ENCODE measurements at regions not wholly inside any gene's neighbourhood (a gene's known extent, or its start where the extent isn't known, plus 50 kb on each side); places are given as distances from the start of the nearest gene placed in this dataset.
"Not testable (repeated sequence)": the region's sequence is repeated elsewhere in the genome, so short reads cannot be mapped to it uniquely, and the experiment has no call there.

GRCh38 chr2:105529258-105529657 lies 130.4 kb upstream of the FHL2 start:
- ATAC-seq; H3K27ac Mint-ChIP-seq; POLR2A ChIA-PET; CTCF ChIA-PET; H3K4me3 Mint-ChIP-seq; H3K9me3 Mint-ChIP-seq (ENCODE audit: insufficient read depth); H3K36me3 Mint-ChIP-seq (ENCODE audit: low read depth); H3K4me1 Mint-ChIP-seq (ENCODE audit: low read depth); DNase-seq: not testable (repeated sequence)
- H3K27me3 Mint-ChIP-seq (ENCODE audit: low read depth) = peaks cover 14% of the 10 kb centered on the region

- CTCF ChIA-PET = no interaction called here
- POLR2A ChIA-PET = no interaction called here
- ATAC-seq (no peak), DNase-seq (no peak)
- H3K36me3 Mint-ChIP-seq (ENCODE audit: low read depth) = no peaks in the 10 kb centered on the region
- no peaks in the 10 kb centered on the region for H3K9me3 Mint-ChIP-seq (ENCODE audit: insufficient read depth)
- no peak overlapping the region for H3K27ac Mint-ChIP-seq
- H3K4me3 Mint-ChIP-seq = no peak overlapping the region
- no peaks in the 10 kb centered on the region for H3K4me1 Mint-ChIP-seq (ENCODE audit: low read depth)
- peaks cover 11% of the 10 kb centered on the region for H3K27me3 Mint-ChIP-seq (ENCODE audit: low read depth)
Measured at GRCh38 chr2:105526000-105526925, 127.4 kb upstream of the FHL2 start.

- Mint-ChIP-seq H3K27me3 (ENCODE audit: low read depth) (peaks cover 11% of the 10 kb centered on the region), H3K36me3 (ENCODE audit: low read depth) (no peaks in the 10 kb centered on the region), H3K4me3 (no peak overlapping the region), H3K4me1 (ENCODE audit: low read depth) (no peaks in the 10 kb centered on the region), H3K9me3 (ENCODE audit: insufficient read depth) (no peaks in the 10 kb centered on the region), H3K27ac (no peak overlapping the region)
- no peak for ATAC-seq
- ChIA-PET CTCF (no interaction called here), POLR2A (no interaction called here)
- no peak for DNase-seq
Measured at GRCh38 chr2:105525201-105525600, 126.3 kb upstream of the FHL2 start.

DNA sequence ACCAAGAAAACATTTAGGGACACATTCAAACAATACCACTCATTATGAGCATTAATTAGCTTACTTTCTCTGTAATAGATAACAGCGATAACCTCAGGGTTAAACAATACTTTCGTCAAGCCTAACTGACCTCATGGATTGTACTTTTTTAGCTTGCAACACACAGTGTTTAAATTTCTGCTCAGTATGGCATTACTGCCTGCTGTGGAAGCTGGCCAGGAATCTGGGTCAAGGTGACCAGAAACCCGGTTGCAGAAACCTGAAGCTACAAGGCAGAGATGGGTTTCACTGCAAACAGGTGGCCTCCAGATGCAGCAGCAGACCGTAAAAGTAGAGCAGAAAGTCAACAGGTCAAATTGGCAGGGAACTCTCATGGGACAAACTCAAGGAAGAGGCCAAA lies 123.8 kb upstream of the FHL2 start:
- no peaks in the 10 kb centered on the region for H3K4me1 Mint-ChIP-seq (ENCODE audit: low read depth)

DNA sequence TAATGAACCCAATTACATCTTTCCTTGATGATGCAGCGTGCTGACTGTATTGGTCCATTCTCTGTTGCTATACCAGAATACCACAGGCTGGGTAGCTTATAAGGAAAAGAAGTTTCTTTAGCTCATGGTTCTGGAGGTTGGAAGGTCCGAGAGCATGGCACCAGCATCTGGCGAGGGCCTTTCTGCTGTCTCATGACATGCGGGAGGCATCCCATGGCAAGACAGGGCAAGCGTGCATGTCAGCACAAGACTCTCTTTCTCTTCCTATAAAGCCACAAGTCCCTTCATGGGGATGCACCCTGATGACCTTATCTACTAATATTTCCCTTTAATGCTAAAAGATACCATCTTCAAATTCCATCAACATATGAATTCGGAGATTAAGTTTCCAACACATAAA lies 122.8 kb upstream of the FHL2 start:
- Mint-ChIP-seq H3K27me3 (ENCODE audit: low read depth) (no peaks in the 10 kb centered on the region), H3K4me3 (no peak overlapping the region), H3K27ac (no peak overlapping the region), H3K9me3 (ENCODE audit: insufficient read depth) (no peaks in the 10 kb centered on the region), H3K4me1 (ENCODE audit: low read depth) (no peaks in the 10 kb centered on the region), H3K36me3 (ENCODE audit: low read depth) (no peaks in the 10 kb centered on the region)
- ATAC-seq (no peak), DNase-seq (no peak)
- CTCF ChIA-PET = interaction anchor here (0.7 to 4.1 kb wide), 10 partner anchors 11 to 177 kb away, joined by 3 to 51 read pairs (median 4); partner anchors contain the start of gene FHL2
- POLR2A ChIA-PET = no interaction called here

More for the DNA sequence above, 123.8 kb upstream of the FHL2 start:
- peaks cover 6% of the 10 kb centered on the region for H3K27me3 Mint-ChIP-seq (ENCODE audit: low read depth)
- H3K9me3 Mint-ChIP-seq (ENCODE audit: insufficient read depth) = no peaks in the 10 kb centered on the region
- DNase-seq (no peak), ATAC-seq (no peak)
- no peaks in the 10 kb centered on the region for H3K36me3 Mint-ChIP-seq (ENCODE audit: low read depth)
- H3K27ac Mint-ChIP-seq = no peak overlapping the region
- CTCF ChIA-PET = interaction anchor here (1.0 to 3.0 kb wide), 2 partner anchors 154 to 160 kb away, joined by 5 to 10 read pairs; no protein-coding TSS in a partner anchor
- no peak overlapping the region for H3K4me3 Mint-ChIP-seq
- POLR2A ChIA-PET = no interaction called here

DNA sequence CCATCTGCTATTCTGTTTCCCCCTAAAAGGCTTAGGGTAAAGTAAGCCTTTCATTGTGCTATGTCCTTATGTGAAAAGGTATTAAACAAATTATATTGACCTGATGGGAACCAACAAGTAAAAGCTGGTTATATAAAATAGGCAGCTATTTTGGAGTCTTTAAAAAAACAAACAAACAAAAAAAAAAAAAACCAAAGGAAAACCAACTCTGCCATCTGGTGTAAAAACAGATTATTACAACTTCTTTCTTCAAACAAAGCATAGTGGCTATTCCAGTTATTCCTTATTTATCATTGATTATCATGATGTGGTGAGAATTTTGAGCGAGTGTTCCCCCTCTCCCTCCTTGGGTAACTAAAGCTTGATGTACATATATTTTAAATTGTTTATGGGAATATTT lies 122.3 kb upstream of the FHL2 start:
- Mint-ChIP-seq H3K27me3 (ENCODE audit: low read depth) (no peaks in the 10 kb centered on the region), H3K9me3 (ENCODE audit: insufficient read depth) (no peaks in the 10 kb centered on the region), H3K4me1 (ENCODE audit: low read depth) (no peaks in the 10 kb centered on the region), H3K36me3 (ENCODE audit: low read depth) (no peaks in the 10 kb centered on the region), H3K27ac (no peak overlapping the region), H3K4me3 (no peak overlapping the region)
- no peak for ATAC-seq
- POLR2A ChIA-PET = no interaction called here
- CTCF ChIA-PET = interaction anchor here (0.7 to 4.1 kb wide), 12 partner anchors 11 to 177 kb away, joined by 3 to 51 read pairs (median 4); partner anchors contain the start of gene FHL2
- no peak for DNase-seq

DNA sequence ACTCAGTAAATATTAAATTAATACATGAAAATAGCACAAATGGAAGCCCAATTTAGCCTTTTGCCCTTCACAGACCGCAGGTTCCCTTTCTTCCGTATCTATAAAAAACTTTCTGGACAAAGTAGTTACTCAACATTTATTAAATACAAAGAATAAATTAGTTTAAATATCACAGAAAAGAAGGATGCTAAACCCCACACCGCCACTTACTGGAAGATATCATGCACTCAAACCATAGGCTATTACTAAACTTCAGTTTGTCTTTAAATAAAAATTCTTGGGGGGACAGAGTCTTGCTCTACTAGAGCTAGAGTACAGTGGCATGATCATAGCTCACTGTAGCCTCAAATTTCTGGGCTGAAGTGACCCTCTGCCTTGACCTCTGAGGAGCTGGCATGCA lies 120.7 kb upstream of the FHL2 start:
- POLR2A ChIA-PET = no interaction called here
- DNase-seq = no peak
- no peaks in the 10 kb centered on the region for H3K4me1 Mint-ChIP-seq (ENCODE audit: low read depth)

DNA sequence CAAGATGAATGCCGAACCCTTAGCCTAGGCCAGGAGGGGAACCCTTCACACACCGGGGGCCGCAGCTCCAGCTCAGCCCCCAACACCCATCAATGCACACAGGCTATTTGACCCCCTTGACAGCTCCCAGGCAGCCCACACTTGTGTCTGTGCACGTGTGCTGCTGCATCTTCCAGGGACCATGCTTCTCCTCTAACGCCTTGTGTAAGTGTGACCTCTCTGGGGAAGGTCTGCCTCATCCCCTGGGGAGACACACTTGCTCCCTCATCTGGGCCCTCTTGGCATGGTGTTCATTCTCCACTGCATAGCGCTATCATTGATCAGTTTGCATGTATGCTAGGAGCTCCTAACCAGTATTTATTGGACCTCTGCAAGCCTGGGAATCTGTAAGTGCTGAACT lies 120.0 kb upstream of the FHL2 start:
- Mint-ChIP-seq H3K4me1 (ENCODE audit: low read depth) (no peaks in the 10 kb centered on the region), H3K9me3 (ENCODE audit: insufficient read depth) (no peaks in the 10 kb centered on the region), H3K27me3 (ENCODE audit: low read depth) (peaks cover 7% of the 10 kb centered on the region), H3K27ac (no peak overlapping the region), H3K4me3 (no peak overlapping the region), H3K36me3 (ENCODE audit: low read depth) (no peaks in the 10 kb centered on the region)
- CTCF ChIA-PET = interaction anchor here (4.1 kb wide), 1 partner anchor 151 kb away, joined by 51 read pairs; no protein-coding TSS in a partner anchor
- POLR2A ChIA-PET = no interaction called here
- DNase-seq (no peak), ATAC-seq (no peak)

More for the DNA sequence above, 120.7 kb upstream of the FHL2 start:
- Mint-ChIP-seq H3K27ac (no peak overlapping the region), H3K27me3 (ENCODE audit: low read depth) (peaks cover 4% of the 10 kb centered on the region), H3K9me3 (ENCODE audit: insufficient read depth) (no peaks in the 10 kb centered on the region), H3K4me3 (no peak overlapping the region), H3K36me3 (ENCODE audit: low read depth) (no peaks in the 10 kb centered on the region)
- ATAC-seq = no peak
- CTCF ChIA-PET = interaction anchor here (1.1 to 4.1 kb wide), 3 partner anchors 147 to 157 kb away, joined by 3 to 51 read pairs (median 10); no protein-coding TSS in a partner anchor

DNA sequence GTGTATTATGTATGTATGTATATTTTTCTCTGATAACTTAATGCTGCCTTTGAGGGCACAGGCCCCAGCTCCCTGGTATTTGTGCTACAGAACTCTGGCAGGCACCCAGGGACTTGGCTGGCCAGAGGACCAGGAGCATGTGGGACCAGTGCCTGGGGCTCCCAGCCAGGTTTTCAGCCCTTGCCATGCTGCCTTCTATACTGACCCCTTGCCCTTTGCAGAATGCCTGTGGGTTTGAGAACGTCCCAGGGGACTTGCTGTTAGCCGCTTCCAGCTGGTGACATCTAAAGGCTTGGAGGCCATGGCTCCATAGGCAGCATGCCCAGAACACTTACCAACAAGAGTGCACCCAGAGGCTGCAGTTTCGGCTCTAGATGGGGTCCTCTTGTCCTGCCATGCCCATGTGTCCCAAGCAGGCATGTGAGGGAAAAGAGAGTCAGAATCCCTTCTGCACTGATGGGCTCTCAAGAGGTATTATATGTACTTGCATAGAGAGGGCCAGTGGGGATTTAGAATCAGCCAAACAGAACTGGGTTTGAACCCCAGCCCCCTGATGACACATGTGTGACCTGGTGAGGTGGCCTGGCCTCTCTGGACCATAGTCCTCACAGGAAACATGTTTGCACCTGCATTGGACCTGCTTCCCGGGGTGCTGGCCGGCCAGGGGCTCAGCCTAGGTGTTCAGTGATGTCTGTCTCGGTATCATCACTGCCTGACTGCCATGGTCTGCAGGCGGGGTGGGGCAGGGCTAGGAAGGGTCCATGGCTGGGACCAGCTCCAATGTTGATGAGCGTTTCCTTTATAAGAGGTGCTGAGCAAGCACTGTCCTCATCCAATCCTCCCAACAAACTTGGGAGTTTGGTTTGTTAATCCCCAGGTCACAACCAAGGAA lies 119.2 kb upstream of the FHL2 start:
- no peak for DNase-seq
- Mint-ChIP-seq H3K27ac (no peak overlapping the region), H3K36me3 (ENCODE audit: low read depth) (no peaks in the 10 kb centered on the region), H3K9me3 (ENCODE audit: insufficient read depth) (no peaks in the 10 kb centered on the region), H3K4me1 (ENCODE audit: low read depth) (no peaks in the 10 kb centered on the region), H3K4me3 (no peak overlapping the region), H3K27me3 (ENCODE audit: low read depth) (peaks cover 11% of the 10 kb centered on the region)
- POLR2A ChIA-PET = no interaction called here
- no peak for ATAC-seq
- CTCF ChIA-PET = interaction anchor here (0.7 to 4.1 kb wide), 4 partner anchors 149 to 173 kb away, joined by 3 to 51 read pairs (median 4); no protein-coding TSS in a partner anchor

GRCh38 chr2:105515581-105516415 lies 116.9 kb upstream of the FHL2 start:
- H3K27ac Mint-ChIP-seq = no peak overlapping the region
- ATAC-seq = no peak
- no peaks in the 10 kb centered on the region for H3K9me3 Mint-ChIP-seq (ENCODE audit: insufficient read depth)
- H3K4me3 Mint-ChIP-seq = no peak overlapping the region
- H3K4me1 Mint-ChIP-seq (ENCODE audit: low read depth) = no peaks in the 10 kb centered on the region
- peaks cover 22% of the 10 kb centered on the region for H3K27me3 Mint-ChIP-seq (ENCODE audit: low read depth)
- DNase-seq = no peak
- CTCF ChIA-PET = interaction anchor here (1.8 kb wide), 1 partner anchor 147 kb away, joined by 7 read pairs; no protein-coding TSS in a partner anchor
- H3K36me3 Mint-ChIP-seq (ENCODE audit: low read depth) = no peaks in the 10 kb centered on the region
- POLR2A ChIA-PET = no interaction called here

GRCh38 chr2:105514576-105514975 lies 115.7 kb upstream of the FHL2 start:
- POLR2A ChIA-PET = no interaction called here
- no peaks in the 10 kb centered on the region for H3K4me1 Mint-ChIP-seq (ENCODE audit: low read depth)
- CTCF ChIA-PET = interaction anchor here (1.8 kb wide), 1 partner anchor 145 kb away, joined by 7 read pairs; no protein-coding TSS in a partner anchor
- no peak overlapping the region for H3K4me3 Mint-ChIP-seq
- DNase-seq = no peak
- no peak overlapping the region for H3K27ac Mint-ChIP-seq
- H3K9me3 Mint-ChIP-seq (ENCODE audit: insufficient read depth) = no peaks in the 10 kb centered on the region
- H3K36me3 Mint-ChIP-seq (ENCODE audit: low read depth) = no peaks in the 10 kb centered on the region
- no peak for ATAC-seq
- H3K27me3 Mint-ChIP-seq (ENCODE audit: low read depth) = peaks cover 25% of the 10 kb centered on the region
